HG02970 (cell line): ENCODE measurements at regions not wholly inside any gene's neighbourhood (a gene's known extent, or its start where the extent isn't known, plus 50 kb on each side); places are given as distances from the start of the nearest gene placed in this dataset.
"Not testable (repeated sequence)": the region's sequence is repeated elsewhere in the genome, so short reads cannot be mapped to it uniquely, and the experiment has no call there.

Source experiments
- ATAC-seq: cut with Tn5 transposase; IDR thresholded peaks from one replicate; pipeline ENCODE4 v1.9.1; 2021; ENCODE audit warnings: mild to moderate bottlenecking, moderate library complexity, moderate number of reproducible peaks; ENCODE audit not compliant: unreplicated experiment, low FRiP score

GRCh38 chr9:3773362-3774060 is 247.7 kb upstream of the RFX3 start:
- ATAC-seq = no peak

- no peak for ATAC-seq
These were observed 243.8 kb upstream of the RFX3 start for GRCh38 chr9:3769646-3770045.

GRCh38 chr9:3768712-3769457 is 243.1 kb upstream of the RFX3 start:
- no peak for ATAC-seq

- ATAC-seq = no peak
These were observed 242.5 kb upstream of the RFX3 start for GRCh38 chr9:3768286-3768685.

- ATAC-seq = no peak
These were observed 236.3 kb upstream of the RFX3 start for GRCh38 chr9:3762076-3762475.

GRCh38 chr9:3760031-3760430 is 234.2 kb upstream of the RFX3 start:
- no peak for ATAC-seq

- no peak for ATAC-seq
These were observed 233.2 kb upstream of the RFX3 start for GRCh38 chr9:3758816-3759576.

- no peak for ATAC-seq
These were observed 230.3 kb upstream of the RFX3 start for GRCh38 chr9:3756071-3756470.

- ATAC-seq = no peak
These were observed 225.4 kb upstream of the RFX3 start for GRCh38 chr9:3751125-3751758.

- ATAC-seq = no peak
These were observed 224.5 kb upstream of the RFX3 start for GRCh38 chr9:3750321-3750720.

- no peak for ATAC-seq
These were observed 220.8 kb upstream of the RFX3 start for GRCh38 chr9:3746296-3747275.

- ATAC-seq = no peak
These were observed 218.2 kb upstream of the RFX3 start for GRCh38 chr9:3743901-3744413.

- ATAC-seq = no peak
These were observed 216.8 kb upstream of the RFX3 start for GRCh38 chr9:3742586-3742985.

- ATAC-seq = no peak
These were observed 215.9 kb upstream of the RFX3 start for GRCh38 chr9:3741729-3742128.

GRCh38 chr9:3740690-3741419 is 215.1 kb upstream of the RFX3 start:
- no peak for ATAC-seq

- no peak for ATAC-seq
These were observed 210.4 kb upstream of the RFX3 start for GRCh38 chr9:3736161-3736560.

GRCh38 chr9:3735251-3735650 is 209.4 kb upstream of the RFX3 start:
- ATAC-seq = no peak

- not testable (repeated sequence) for ATAC-seq
These were observed 207.9 kb upstream of the RFX3 start for GRCh38 chr9:3733527-3734262.
